Activated CD8-positive, alpha-beta T cell treated with anti-CD3 and anti-CD28 coated beads for 36 hours (primary cell): ENCODE measurements at regions not wholly inside any gene's neighbourhood (a gene's known extent, or its start where the extent isn't known, plus 50 kb on each side); places are given as distances from the start of the nearest gene placed in this dataset.
"Not testable (repeated sequence)": the region's sequence is repeated elsewhere in the genome, so short reads cannot be mapped to it uniquely, and the experiment has no call there.

Experiments used
- ATAC-seq: fragments of 200-7000 bp; cut with Tn5 transposase; one replicate; pipeline ENCODE4 v1.10.0; 2021; ENCODE audit warnings: mild to moderate bottlenecking, moderate library complexity
- CTCF ChIA-PET: fragments of 350-600 bp; sonication (Branson Sonifier 250); formaldehyde crosslinking; loops from one replicate; lab custom pipeline; 2021; ENCODE audit warnings: antibody characterized with exemption; lab: Charles Lee
- POLR2A ChIA-PET: fragments of 350-600 bp; sonication (Branson Sonifier 250); formaldehyde crosslinking; loops from one replicate; lab custom pipeline; 2021; ENCODE audit warnings: antibody characterized with exemption; lab: Charles Lee
- DNase-seq: peaks from one replicate; pipeline ENCODE4 v3.0.0-alpha.2; 2020
- H3K27ac Mint-ChIP-seq: one replicate; pipeline ENCODE4 v1.8.0; 2021; ENCODE audit warnings: mild to moderate bottlenecking, mixed read lengths
- H3K27me3 Mint-ChIP-seq: one replicate; pipeline ENCODE4 v1.8.0; 2021; ENCODE audit warnings: mixed read lengths
- H3K36me3 Mint-ChIP-seq: one replicate; pipeline ENCODE4 v1.8.0; 2021; ENCODE audit warnings: low read depth, mixed read lengths
- H3K4me1 Mint-ChIP-seq: one replicate; pipeline ENCODE4 v1.8.0; 2021; ENCODE audit warnings: low read depth, mixed read lengths
- H3K4me3 Mint-ChIP-seq: one replicate; pipeline ENCODE4 v1.8.0; 2021; ENCODE audit warnings: mild to moderate bottlenecking, moderate library complexity, mixed read lengths
- H3K9me3 Mint-ChIP-seq: one replicate; pipeline ENCODE4 v1.8.0; 2021; ENCODE audit warnings: mixed read lengths
- CTCF ChIP-seq: fragments of 200-600 bp; IDR thresholded peaks from one replicate; pipeline ENCODE4 v1.8.0; 2022; ENCODE audit warnings: antibody characterized with exemption, mild to moderate bottlenecking
- intact Hi-C: fragments of 100-400 bp; cut with micrococcal nuclease; formaldehyde crosslinking; loops from one replicate; pipeline ENCODE4 v1.10.0; 2022

GRCh38 chr10:23543691-23544380 lies 105.0 kb downstream of the OTUD1 start:
- intact Hi-C loops = no loop called here
- Mint-ChIP-seq H3K36me3 (peaks cover 32% of the 10 kb centered on the region), H3K27me3 (no peaks in the 10 kb centered on the region)

GRCh38 chr10:23545866-23546265 lies 107.0 kb downstream of the OTUD1 start:
- CTCF ChIA-PET, ATAC-seq, POLR2A ChIA-PET: not testable (repeated sequence)

More at GRCh38 chr10:23543691-23544380, 105.0 kb downstream of the OTUD1 start:
- CTCF ChIA-PET = interaction anchor here (0.9 kb wide), 1 partner anchor 14 kb away, joined by 4 read pairs; no protein-coding TSS in a partner anchor
- no peak for TF ChIP-seq CTCF
- ATAC-seq (no peak), DNase-seq (no peak)
- Mint-ChIP-seq H3K4me3 (no peak overlapping the region), H3K9me3 (peaks cover 10% of the 10 kb centered on the region), H3K4me1 (peaks cover 46% of the 10 kb centered on the region), H3K27ac (no peak overlapping the region)
- POLR2A ChIA-PET = no interaction called here

GRCh38 chr10:23556727-23557440 lies 118.0 kb downstream of the OTUD1 start:
- no peaks in the 10 kb centered on the region for H3K27me3 Mint-ChIP-seq
- no peaks in the 10 kb centered on the region for H3K36me3 Mint-ChIP-seq
- CTCF ChIA-PET = interaction anchor here (1.2 to 2.2 kb wide), 2 partner anchors 17 to 25 kb away, joined by 3 to 6 read pairs; no protein-coding TSS in a partner anchor
- ATAC-seq (peak; percentile 86), DNase-seq (peak; percentile 28)
- intact Hi-C loops = no loop called here
- POLR2A ChIA-PET = no interaction called here
- H3K9me3 Mint-ChIP-seq = peaks cover 2% of the 10 kb centered on the region
- no peak overlapping the region for H3K4me3 Mint-ChIP-seq
- H3K27ac Mint-ChIP-seq = peak overlapping the region; percentile 71
- no peak for TF ChIP-seq CTCF
- peaks cover 20% of the 10 kb centered on the region for H3K4me1 Mint-ChIP-seq

More at GRCh38 chr10:23545866-23546265, 107.0 kb downstream of the OTUD1 start:
- H3K9me3 Mint-ChIP-seq, H3K27ac Mint-ChIP-seq, DNase-seq, intact Hi-C loops, H3K27me3 Mint-ChIP-seq, H3K4me3 Mint-ChIP-seq: not testable (repeated sequence)
- Mint-ChIP-seq H3K4me1 (peaks cover 26% of the 10 kb centered on the region), H3K36me3 (peaks cover 21% of the 10 kb centered on the region)

GRCh38 chr10:23557777-23558176 lies 118.9 kb downstream of the OTUD1 start:
- Mint-ChIP-seq H3K36me3 (no peaks in the 10 kb centered on the region), H3K4me3 (no peak overlapping the region), H3K9me3 (peaks cover 3% of the 10 kb centered on the region), H3K27me3 (no peaks in the 10 kb centered on the region), H3K27ac (peak overlapping the region; percentile 13), H3K4me1 (peaks cover 20% of the 10 kb centered on the region)
- no peak for TF ChIP-seq CTCF
- DNase-seq (no peak), ATAC-seq (no peak)
- ChIA-PET CTCF (interaction anchor here (1.2 to 1.5 kb wide), 2 partner anchors 26 to 41 kb away, joined by 3 to 4 read pairs; no protein-coding TSS in a partner anchor), POLR2A (no interaction called here)
- intact Hi-C loops = no loop called here

GRCh38 chr10:23558361-23558799 lies 119.5 kb downstream of the OTUD1 start:
- Mint-ChIP-seq H3K4me1 (peaks cover 20% of the 10 kb centered on the region), H3K4me3 (no peak overlapping the region), H3K9me3 (peaks cover 3% of the 10 kb centered on the region), H3K36me3 (no peaks in the 10 kb centered on the region), H3K27me3 (no peaks in the 10 kb centered on the region), H3K27ac (no peak overlapping the region)
- ATAC-seq = no peak
- no peak for TF ChIP-seq CTCF
- ChIA-PET POLR2A (interaction anchor here (0.6 kb wide), 1 partner anchor 28 kb away, joined by 3 read pairs; no protein-coding TSS in a partner anchor), CTCF (interaction anchor here (1.5 kb wide), 1 partner anchor 42 kb away, joined by 4 read pairs; no protein-coding TSS in a partner anchor)
- DNase-seq = no peak
- intact Hi-C loops = no loop called here
